T-helper 22 cell (primary cell): ENCODE measurements at regions not wholly inside any gene's neighbourhood (a gene's known extent, or its start where the extent isn't known, plus 50 kb on each side); places are given as distances from the start of the nearest gene placed in this dataset.

Experiments
- DNase-seq: peaks from one replicate; pipeline ENCODE4 v3.0.0-alpha.2; 2020; ENCODE audit warnings: low read depth

- no peak for DNase-seq
These were observed 621.7 kb downstream of the ZPLD1 start for GRCh38 chr3:103056542-103056941.

DNA sequence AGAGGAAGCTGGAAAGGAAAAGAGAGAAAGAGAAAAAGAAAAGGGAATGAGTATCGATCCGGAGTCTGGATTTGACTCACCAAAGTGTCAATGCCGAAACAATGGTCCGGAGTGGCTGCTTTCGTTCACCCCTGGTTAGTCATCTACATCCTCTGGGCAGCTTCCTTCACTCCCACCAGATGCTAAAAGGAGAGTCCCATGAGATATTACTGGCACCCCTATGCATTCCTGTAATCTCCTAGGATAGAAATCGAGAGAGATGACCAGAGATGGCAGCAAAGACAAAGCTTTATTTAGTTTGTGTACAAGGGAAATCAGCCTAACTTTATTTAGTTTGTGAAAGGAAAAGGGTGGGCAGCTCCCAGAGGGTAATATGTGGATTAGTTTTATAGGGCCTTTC lies 622.2 kb downstream of the ZPLD1 start:
- no peak for DNase-seq

GRCh38 chr3:103057487-103057886 lies 622.7 kb downstream of the ZPLD1 start:
- DNase-seq, result no peak

- DNase-seq, result no peak
These were observed 624.6 kb downstream of the ZPLD1 start for GRCh38 chr3:103059432-103059831.

GRCh38 chr3:103060242-103060641 lies 625.4 kb downstream of the ZPLD1 start:
- no peak for DNase-seq

- DNase-seq, result no peak
These were observed 633.1 kb downstream of the ZPLD1 start for GRCh38 chr3:103067963-103068362.

DNA sequence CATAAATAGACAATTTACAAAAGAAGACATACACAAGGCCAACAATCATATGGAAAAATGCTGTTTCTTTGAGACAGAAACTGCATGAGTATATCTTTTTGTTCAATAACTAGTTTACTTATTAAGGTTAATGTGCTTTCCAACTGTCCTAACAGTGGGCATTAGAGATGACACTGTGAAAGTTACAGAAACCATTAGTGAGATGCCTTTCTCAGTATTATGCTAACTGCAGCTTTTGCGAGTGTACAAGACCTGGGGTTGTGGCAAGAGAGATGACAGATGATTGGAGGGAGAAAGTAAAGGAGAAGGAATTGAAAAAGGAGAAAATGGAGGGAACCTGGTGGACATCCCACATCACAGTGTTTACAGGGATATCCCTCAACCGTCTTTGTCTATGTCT lies 640.5 kb downstream of the ZPLD1 start:
- DNase-seq, result no peak

GRCh38 chr3:103077910-103078309 lies 643.1 kb downstream of the ZPLD1 start:
- no peak for DNase-seq

GRCh38 chr3:103082501-103082900 lies 647.7 kb downstream of the ZPLD1 start:
- no peak for DNase-seq

DNA sequence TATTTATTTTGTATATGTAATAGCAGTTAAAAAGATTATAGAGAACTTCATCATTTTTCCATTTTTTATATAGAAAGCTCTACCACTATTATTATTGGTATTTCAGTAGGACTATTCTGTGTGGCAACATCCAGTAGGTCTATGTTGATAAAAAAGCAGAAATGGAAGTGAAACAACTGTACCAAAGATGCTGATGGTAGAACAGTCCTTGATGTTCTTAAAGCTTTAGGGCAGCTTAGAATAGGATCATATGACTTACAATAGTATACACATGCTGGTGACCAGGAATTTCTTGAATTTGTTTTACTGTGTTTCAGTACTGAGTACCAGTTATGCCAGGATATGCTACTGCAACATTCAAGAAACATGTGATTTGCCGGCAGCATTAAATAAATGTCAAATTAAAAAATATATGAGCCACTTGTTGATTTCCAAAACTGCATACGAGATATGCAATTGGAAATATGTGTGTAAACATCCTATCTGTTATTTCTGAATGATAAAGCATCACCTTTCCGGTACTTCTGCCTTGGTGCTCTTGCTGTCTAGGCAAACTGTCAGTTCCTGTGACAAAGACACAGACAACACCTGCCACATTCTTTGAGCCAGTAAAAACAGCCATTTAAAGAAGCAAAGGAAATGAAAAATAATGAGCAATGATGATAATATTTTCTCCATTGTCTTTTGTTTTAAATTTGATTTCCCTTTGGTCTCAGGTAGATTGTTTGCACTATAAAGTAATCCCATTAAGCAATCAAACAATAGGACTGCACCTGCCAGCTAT lies 649.2 kb downstream of the ZPLD1 start:
- DNase-seq, result no peak

DNA sequence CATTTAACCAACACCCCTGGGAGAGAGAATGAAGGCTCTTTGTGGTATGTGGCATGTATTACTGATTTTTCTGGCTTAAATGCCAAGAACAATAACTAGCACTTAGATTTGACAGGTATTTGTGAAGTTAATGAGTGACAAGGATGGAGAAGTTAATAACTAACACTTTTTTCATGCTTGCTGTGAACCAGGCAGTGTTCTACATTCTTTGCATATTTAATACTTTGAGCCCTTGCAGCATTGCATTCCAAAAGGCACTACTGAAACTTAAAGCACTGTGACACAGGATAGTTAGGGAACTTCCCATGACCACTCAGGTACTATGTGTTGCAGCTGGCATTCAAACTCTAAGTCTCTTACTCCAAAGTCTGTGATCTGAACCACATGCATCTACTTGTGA lies 650.6 kb downstream of the ZPLD1 start:
- DNase-seq, result no peak

DNA sequence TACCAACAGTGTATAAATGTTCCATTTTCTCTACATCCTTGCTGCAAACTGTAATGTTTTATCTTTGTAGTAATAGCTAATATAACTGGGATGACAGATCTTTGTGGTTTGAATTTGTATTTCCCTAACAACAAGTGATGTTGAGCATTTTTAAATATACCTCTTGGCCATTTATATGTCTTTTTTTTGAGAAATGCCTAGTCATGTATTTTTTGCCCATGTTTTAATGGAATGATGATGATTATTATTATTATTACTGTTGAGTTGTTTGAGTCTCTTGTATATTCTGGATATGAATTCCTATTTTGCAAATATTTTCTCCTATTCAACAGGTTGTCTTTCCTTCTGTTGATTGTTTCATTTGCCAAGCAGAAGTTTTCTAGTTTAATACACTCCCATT lies 654.9 kb downstream of the ZPLD1 start:
- no peak for DNase-seq

DNA sequence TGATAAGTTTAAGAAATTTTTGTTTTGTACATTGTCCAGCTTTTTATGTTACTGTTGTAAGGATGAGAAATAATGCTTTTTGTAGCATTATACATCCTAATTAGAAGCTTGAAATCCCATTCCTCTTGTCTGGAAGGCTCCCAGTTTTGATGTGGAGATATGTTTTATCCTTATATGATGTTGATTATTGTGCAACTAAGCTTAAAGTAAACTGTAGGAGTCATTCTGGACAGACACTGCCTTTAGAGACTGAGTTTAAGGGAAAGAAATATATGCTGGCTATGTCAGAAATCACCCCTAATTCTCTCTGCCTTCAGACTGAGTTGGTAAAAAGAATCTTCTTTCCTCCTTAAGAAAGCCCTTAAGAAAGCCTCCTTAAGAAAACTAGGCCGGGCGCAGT lies 670.4 kb downstream of the ZPLD1 start:
- no peak for DNase-seq

- DNase-seq, result no peak
These were observed 677.5 kb downstream of the ZPLD1 start for GRCh38 chr3:103112273-103112672.

- DNase-seq, result no peak
These were observed 691.3 kb downstream of the ZPLD1 start for GRCh38 chr3:103126115-103126514.

DNA sequence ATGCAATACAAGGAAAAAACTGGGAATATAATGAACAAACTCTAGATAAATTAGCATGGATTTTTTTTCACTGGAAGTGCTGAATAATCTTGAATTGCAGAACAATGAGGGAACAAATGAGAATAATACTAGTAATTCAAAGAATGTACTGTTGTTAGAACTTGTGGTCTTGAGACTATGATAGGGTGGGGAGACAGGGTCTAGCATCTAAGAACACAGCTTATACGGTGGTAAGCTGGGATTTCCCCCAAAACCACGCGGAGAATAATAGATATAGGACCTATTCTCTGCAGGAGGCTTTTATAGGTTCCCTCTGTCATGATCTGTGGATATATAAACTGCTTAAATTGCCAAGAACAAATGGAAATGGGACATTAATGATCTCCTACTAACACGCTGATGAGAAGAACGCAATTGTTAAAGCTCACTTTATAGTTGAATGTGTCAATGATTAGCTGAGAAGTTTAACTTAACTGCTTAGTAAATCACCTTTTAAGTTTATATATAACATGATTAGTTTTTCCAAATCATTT lies 692.3 kb downstream of the ZPLD1 start:
- no peak for DNase-seq

- no peak for DNase-seq
These were observed 692.9 kb downstream of the ZPLD1 start for GRCh38 chr3:103127737-103128136.

DNA sequence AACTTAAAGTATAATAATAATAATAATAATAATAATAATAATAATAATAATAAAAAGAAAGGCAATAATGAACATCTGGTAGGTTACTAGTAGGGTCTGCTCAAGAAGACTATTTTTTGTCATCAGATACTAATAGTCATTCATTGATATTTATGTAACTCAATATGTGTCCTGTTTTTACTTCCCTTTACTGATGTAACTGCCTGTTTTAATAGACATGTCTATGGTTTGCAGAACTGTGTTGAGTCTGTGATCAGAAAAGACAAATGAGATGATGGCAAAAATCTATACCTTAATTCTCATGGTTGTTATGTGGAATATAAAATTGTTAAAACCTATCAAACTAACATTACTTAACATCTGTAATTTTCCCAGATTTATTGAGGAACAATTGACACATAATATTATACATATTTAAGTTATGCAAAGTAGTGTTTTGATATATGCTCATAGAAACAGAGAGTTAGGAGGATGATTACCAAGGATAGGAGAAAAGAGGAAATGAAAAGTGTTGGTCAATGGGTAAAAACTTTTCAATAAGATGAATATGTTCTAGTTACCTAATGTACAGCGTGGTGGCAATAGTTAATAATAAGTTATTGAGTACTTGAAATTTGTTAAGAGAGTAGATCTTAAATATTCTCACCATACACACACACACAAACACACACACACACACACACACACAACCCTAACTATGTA lies 699.4 kb downstream of the ZPLD1 start:
- no peak for DNase-seq

DNA sequence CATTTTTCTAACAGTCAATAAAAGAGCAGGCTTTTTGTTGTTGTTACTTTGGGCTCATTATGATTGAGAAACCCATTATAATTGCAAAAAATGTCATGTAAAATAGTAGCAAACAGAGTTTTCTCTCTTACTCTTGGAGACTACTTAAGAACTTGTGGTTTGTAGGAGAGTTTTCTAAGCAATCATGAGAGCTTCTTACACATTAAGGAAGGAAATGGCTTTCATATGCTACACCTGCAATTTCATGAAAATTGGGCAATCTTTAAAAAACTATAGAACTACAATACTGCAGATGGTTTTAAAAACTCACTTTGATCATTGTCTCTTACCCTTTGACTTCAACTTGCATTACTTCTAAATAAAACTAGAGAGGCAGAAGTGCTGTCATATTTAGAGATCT lies 701.8 kb downstream of the ZPLD1 start:
- DNase-seq, result no peak

GRCh38 chr3:103137830-103138229 lies 703.0 kb downstream of the ZPLD1 start:
- DNase-seq, result no peak

- DNase-seq, result no peak
These were observed 723.4 kb downstream of the ZPLD1 start for GRCh38 chr3:103158183-103158582.

DNA sequence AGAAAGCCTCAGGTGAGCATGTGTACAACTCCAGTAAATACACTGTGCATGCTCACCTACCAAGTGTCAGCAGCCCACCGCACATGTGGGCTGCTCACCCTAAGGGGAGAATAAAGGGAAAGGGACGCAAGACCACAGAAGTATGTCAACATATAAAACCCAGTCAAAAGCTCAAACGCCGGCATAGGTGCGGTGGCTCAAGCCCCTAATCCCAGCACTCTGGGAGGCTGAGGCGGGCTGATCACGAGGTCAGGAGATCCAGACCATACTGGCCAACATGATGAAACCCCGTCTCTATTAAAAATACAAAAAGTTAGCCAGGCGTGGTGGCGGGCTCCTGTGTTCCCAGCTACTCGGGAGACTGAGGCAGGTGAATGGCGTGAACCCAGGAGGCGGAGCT lies 732.1 kb downstream of the ZPLD1 start:
- DNase-seq, result no peak

DNA sequence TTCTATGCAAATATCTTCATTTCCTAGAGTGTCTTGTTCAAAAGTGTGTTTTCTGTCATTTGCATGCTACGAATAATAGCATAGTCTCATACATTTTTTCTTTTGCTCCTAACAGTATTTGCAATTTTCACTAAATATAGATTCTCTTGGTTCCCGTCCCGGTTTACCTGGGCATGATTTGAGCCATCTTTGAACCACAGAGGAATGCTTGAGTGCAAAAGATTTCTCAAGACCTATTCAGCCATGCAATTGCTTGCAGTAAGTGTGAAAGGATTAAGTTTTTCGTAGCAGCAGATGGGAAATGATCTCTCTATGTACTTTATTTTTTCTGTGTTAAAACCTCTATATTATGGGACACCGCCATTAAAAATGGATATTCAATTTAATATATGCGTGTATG lies 733.0 kb downstream of the ZPLD1 start:
- no peak for DNase-seq

DNA sequence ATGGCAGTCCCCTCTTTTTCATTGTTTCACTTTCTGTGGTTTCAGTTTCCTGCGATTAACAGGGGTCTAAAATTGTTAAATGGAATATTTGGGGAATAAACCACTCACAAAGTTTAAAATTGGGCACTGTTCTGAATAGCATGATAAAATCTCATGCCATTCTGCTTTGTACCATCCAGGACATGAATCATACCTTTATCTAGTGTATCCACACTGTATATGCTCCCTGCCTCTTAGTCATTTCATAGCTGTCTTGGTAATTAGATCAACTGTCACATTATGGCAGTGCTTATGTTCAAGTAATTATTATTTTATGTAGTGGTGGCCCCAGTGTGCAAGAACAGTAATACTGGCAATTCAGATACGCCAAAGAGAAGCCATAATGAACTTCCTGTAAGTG lies 734.5 kb downstream of the ZPLD1 start:
- DNase-seq, result no peak
